IMR-90 (cell line): ENCODE measurements at regions not wholly inside any gene's neighbourhood (a gene's known extent, or its start where the extent isn't known, plus 50 kb on each side); places are given as distances from the start of the nearest gene placed in this dataset.

Experiments used
- ATAC-seq: fragments of 200-7000 bp; cut with Tn5 transposase; 2 replicates; pipeline ENCODE4 v1.9.1; 2020; ENCODE audit warnings: low read depth, mild to moderate bottlenecking, moderate library complexity
- BruUV-seq: library from RNA; stranded (reverse); fragments of 400-500 nt; replicated peaks from 2 replicates; lab custom pipeline; 2021; lab: Mats Ljungman, UMichigan
- CTCF ChIA-PET: fragments of 300-600 bp; formaldehyde crosslinking; extraction: SDS; loops from one replicate; lab custom pipeline; 2021; ENCODE audit warnings: antibody characterized with exemption; lab: Yijun Ruan, JAX
- POLR2A ChIA-PET: fragments of 300-600 bp; sonication (Branson Sonifier 250); formaldehyde crosslinking; loops from one replicate; lab custom pipeline; 2022; ENCODE audit warnings: antibody characterized with exemption; ENCODE audit not compliant: unreplicated experiment; lab: Charles Lee
- DNase-seq: peaks from one replicate; pipeline ENCODE4 v3.0.0; 2013
- H2AFZ ChIP-seq: replicated peaks from 2 replicates; pipeline ENCODE3; 2013; ENCODE audit warnings: low read length, mild to moderate bottlenecking; ENCODE audit not compliant: poor library complexity
- H2AK5ac ChIP-seq: 2 replicates; pipeline ENCODE4 v1.6.1; 2013; ENCODE audit warnings: low read depth, low read length, inconsistent platforms
- H2AK9ac ChIP-seq: replicated peaks from 2 replicates; pipeline ENCODE3; 2013; ENCODE audit warnings: mild to moderate bottlenecking, low read depth, low read length, moderate library complexity; ENCODE audit not compliant: poor library complexity
- H2BK120ac ChIP-seq: 2 replicates; pipeline ENCODE4 v1.6.1; 2013; ENCODE audit warnings: low read depth, low read length, inconsistent platforms
- H2BK15ac ChIP-seq: 3 replicates; pipeline ENCODE4 v1.6.1; 2013; ENCODE audit warnings: low read depth, low read length, inconsistent platforms
- H2BK20ac ChIP-seq: 2 replicates; pipeline ENCODE4 v1.6.1; 2013; ENCODE audit warnings: low read depth, mild to moderate bottlenecking, inconsistent platforms, low read length, moderate library complexity
- H2BK5ac ChIP-seq: 2 replicates; pipeline ENCODE4 v1.6.1; 2013; ENCODE audit warnings: mild to moderate bottlenecking, low read depth, low read length, inconsistent platforms; ENCODE audit not compliant: poor library complexity, severe bottlenecking
- H3K14ac ChIP-seq: replicated peaks from 2 replicates; pipeline ENCODE4 v1.6.1; 2013; ENCODE audit warnings: low read depth, low read length, inconsistent platforms
- H3K18ac ChIP-seq: 2 replicates; pipeline ENCODE4 v1.6.1; 2013; ENCODE audit warnings: low read depth, low read length, control low read depth
- H3K23ac ChIP-seq: 2 replicates; pipeline ENCODE4 v1.6.1; 2013; ENCODE audit warnings: low read depth, low read length, inconsistent platforms
- H3K27ac ChIP-seq: 2 replicates; pipeline ENCODE4 v1.5.1; 2013; ENCODE audit warnings: mild to moderate bottlenecking, control low read depth, low read length; ENCODE audit not compliant: insufficient read depth
- H3K27me3 ChIP-seq: 2 replicates; pipeline ENCODE4 v1.6.1; 2013; ENCODE audit warnings: low read length; ENCODE audit not compliant: control insufficient read depth, insufficient read depth
- H3K36me3 ChIP-seq: 2 replicates; pipeline ENCODE4 v1.6.1; 2013; ENCODE audit warnings: low read length, mixed read lengths; ENCODE audit not compliant: control insufficient read depth, insufficient read depth
- H3K4ac ChIP-seq: 2 replicates; pipeline ENCODE4 v1.6.1; 2013; ENCODE audit warnings: low read depth, low read length, inconsistent platforms
- H3K4me1 ChIP-seq: 2 replicates; pipeline ENCODE4 v1.6.1; 2013; ENCODE audit warnings: low read length, mixed read lengths; ENCODE audit not compliant: control insufficient read depth, insufficient read depth
- H3K4me2 ChIP-seq: 2 replicates; pipeline ENCODE4 v1.6.1; 2013; ENCODE audit warnings: low read depth, mild to moderate bottlenecking, control low read depth, low read length, moderate library complexity
- H3K4me3 ChIP-seq: 2 replicates; pipeline ENCODE4 v1.5.1; 2013; ENCODE audit warnings: low read depth, mild to moderate bottlenecking, control low read depth, low read length, moderate library complexity; ENCODE audit not compliant: insufficient read depth
- H3K56ac ChIP-seq: 2 replicates; pipeline ENCODE4 v1.6.1; 2013; ENCODE audit warnings: low read length, inconsistent platforms; ENCODE audit not compliant: insufficient read depth; ENCODE audit errors: extremely low read depth
- H3K79me1 ChIP-seq, 2 experiments: 2 replicates each; pipeline ENCODE4 v1.6.1; 2013; ENCODE audit warnings: low read length in 2 of 2, inconsistent platforms in 1 of 2, low read depth in 1 of 2
- H3K9ac ChIP-seq: 2 replicates; pipeline ENCODE4 v1.6.1; 2013; ENCODE audit warnings: low read depth, low read length, control low read depth
- H3K9me1 ChIP-seq: 2 replicates; pipeline ENCODE4 v1.6.1; 2013; ENCODE audit warnings: low read length, inconsistent platforms; ENCODE audit not compliant: insufficient read depth
- H3K9me3 ChIP-seq: 2 replicates; pipeline ENCODE4 v1.6.1; 2013; ENCODE audit warnings: low read length; ENCODE audit not compliant: control insufficient read depth, insufficient read depth
- H4K20me1 ChIP-seq: 2 replicates; pipeline ENCODE4 v1.6.1; 2013; ENCODE audit warnings: low read length, inconsistent platforms; ENCODE audit not compliant: insufficient read depth
- H4K5ac ChIP-seq: 2 replicates; pipeline ENCODE4 v1.6.1; 2013; ENCODE audit warnings: mild to moderate bottlenecking, low read depth, low read length, control low read depth
- H4K8ac ChIP-seq, 2 experiments: 2 replicates each; pipeline ENCODE4 v1.6.1; 2013; ENCODE audit warnings: low read depth in 2 of 2, low read length in 2 of 2, control low read depth in 1 of 2, inconsistent platforms in 1 of 2
- H4K91ac ChIP-seq: 2 replicates; pipeline ENCODE4 v1.6.1; 2013; ENCODE audit warnings: low read depth, low read length, inconsistent platforms; ENCODE audit not compliant: insufficient read depth
- BHLHE40 ChIP-seq: fragments of 150-350 bp; IDR thresholded peaks from 2 replicates; pipeline ENCODE4 v1.6.1; 2016; ENCODE audit warnings: mild to moderate bottlenecking, low read depth, low read length
- CEBPB ChIP-seq: IDR thresholded peaks from 2 replicates; pipeline ENCODE4 v1.6.1; 2012; ENCODE audit warnings: low read depth, low read length, improper control_type of control experiment
- CHD1 ChIP-seq: IDR thresholded peaks from 2 replicates; pipeline ENCODE4 v1.6.1; 2012; ENCODE audit warnings: low read depth, low read length, improper control_type of control experiment
- FOS ChIP-seq: fragments of 150-350 bp; IDR thresholded peaks from 2 replicates; pipeline ENCODE4 v1.6.1; 2016; ENCODE audit warnings: low read depth, low read length
- MAFK ChIP-seq: IDR thresholded peaks from 2 replicates; pipeline ENCODE4 v1.6.1; 2012; ENCODE audit warnings: low read depth, low read length, improper control_type of control experiment
- MAZ ChIP-seq: IDR thresholded peaks from 2 replicates; pipeline ENCODE4 v1.6.1; 2012; ENCODE audit warnings: low read depth, mild to moderate bottlenecking, low read length, improper control_type of control experiment, moderate library complexity, borderline replicate concordance
- NFE2L2 ChIP-seq: fragments of 150-350 bp; IDR thresholded peaks from 2 replicates; pipeline ENCODE4 v1.6.1; 2016; ENCODE audit warnings: low read depth, mild to moderate bottlenecking, low read length
- RCOR1 ChIP-seq: IDR thresholded peaks from 2 replicates; pipeline ENCODE4 v1.6.1; 2012; ENCODE audit warnings: mild to moderate bottlenecking, low read length, improper control_type of control experiment; ENCODE audit not compliant: insufficient replicate concordance
- SMC3 ChIP-seq: fragments of 150-350 bp; IDR thresholded peaks from 2 replicates; pipeline ENCODE4 v1.6.1; 2016; ENCODE audit warnings: low read depth, mild to moderate bottlenecking, antibody characterized with exemption, low read length, moderate library complexity
- WGBS, 2 experiments: methylation state at CpG; one replicate each; pipeline versions ENCODE4 v1.1.5 to v1.1.7; 2013; ENCODE audit warnings: missing lambda C conversion rate in 2 of 2; ENCODE audit not compliant: insufficient read length in 1 of 2; ENCODE audit errors: extremely low coverage in 2 of 2; 5-methylcytosine and 5-hydroxymethylcytosine counted together
- dilution Hi-C: fragments of 300-500 bp; cut with HindIII; formaldehyde crosslinking; loops from one replicate; pipeline ENCODE4 v1.14.3; 2018; ENCODE audit warnings: low sequenced_read_pairs; ENCODE audit not compliant: unreplicated experiment
- in situ Hi-C: fragments of 300-500 bp; cut with MboI; formaldehyde crosslinking; loops from 3 replicates; pipeline ENCODE4 v1.14.3; 2019; ENCODE audit warnings: low sequenced_read_pairs, inconsistent platforms, mixed read lengths
- intact Hi-C: fragments of 100-400 bp; cut with micrococcal nuclease; formaldehyde crosslinking; loops from 2 replicates; pipeline ENCODE4 v1.10.0; 2022
- TF ChIP-seq, protein P1 (sequence below): fragments of 150-350 bp; IDR thresholded peaks from 2 replicates; pipeline ENCODE4 v1.6.1; 2016; ENCODE audit warnings: low read depth, mild to moderate bottlenecking, low read length, moderate library complexity, borderline replicate concordance
- TF ChIP-seq, protein P2 (sequence below): conservative IDR thresholded peaks from 2 replicates; pipeline ENCODE4 v1.5.1; 2012; ENCODE audit warnings: mild to moderate bottlenecking, low read depth, low read length, improper control_type of control experiment
- TF ChIP-seq, protein P3 (sequence below): fragments of 150-350 bp; IDR thresholded peaks from 2 replicates; pipeline ENCODE4 v1.6.1; 2017; ENCODE audit warnings: mild to moderate bottlenecking, antibody characterized with exemption, low read length, low read depth

DNA sequence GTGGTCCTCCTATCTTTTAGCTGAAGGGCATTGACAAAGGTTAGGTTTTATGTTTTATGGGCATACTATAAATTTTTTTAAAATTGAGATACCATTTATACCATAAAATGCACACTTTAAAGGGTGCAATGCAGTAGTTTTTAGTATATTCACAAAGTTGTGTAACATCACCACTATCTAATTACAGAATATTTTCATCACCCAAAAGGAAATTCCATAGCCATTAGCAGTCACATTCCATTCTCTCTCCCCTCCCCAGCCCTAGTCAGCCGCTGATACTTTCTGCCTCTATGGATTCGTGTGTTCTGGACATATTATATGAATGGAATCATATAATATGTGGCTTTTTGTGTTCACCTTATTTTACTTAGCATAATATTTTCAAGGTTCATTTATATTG lies 135.8 kb upstream of the B3GALT2 start:
- no TSS peak for BruUV-seq
- H3K36me3 ChIP-seq, result no peaks in the 10 kb centered on the region
- ATAC-seq (peak; percentile 92), DNase-seq (peak; percentile 84)
- TF ChIP-seq NFE2L2 (no peak), MAZ (no peak), RCOR1 (no peak), CHD1 (no peak), FOS (peak; percentile 39; the same call in 1 of the 2 replicates), CEBPB (peak; percentile 90), BHLHE40 (no peak), MAFK (no peak), SMC3 (no peak)
- TF ChIP-seq, protein P1, sequence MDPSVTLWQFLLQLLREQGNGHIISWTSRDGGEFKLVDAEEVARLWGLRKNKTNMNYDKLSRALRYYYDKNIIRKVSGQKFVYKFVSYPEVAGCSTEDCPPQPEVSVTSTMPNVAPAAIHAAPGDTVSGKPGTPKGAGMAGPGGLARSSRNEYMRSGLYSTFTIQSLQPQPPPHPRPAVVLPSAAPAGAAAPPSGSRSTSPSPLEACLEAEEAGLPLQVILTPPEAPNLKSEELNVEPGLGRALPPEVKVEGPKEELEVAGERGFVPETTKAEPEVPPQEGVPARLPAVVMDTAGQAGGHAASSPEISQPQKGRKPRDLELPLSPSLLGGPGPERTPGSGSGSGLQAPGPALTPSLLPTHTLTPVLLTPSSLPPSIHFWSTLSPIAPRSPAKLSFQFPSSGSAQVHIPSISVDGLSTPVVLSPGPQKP, result no peak
- TF ChIP-seq, protein P2, sequence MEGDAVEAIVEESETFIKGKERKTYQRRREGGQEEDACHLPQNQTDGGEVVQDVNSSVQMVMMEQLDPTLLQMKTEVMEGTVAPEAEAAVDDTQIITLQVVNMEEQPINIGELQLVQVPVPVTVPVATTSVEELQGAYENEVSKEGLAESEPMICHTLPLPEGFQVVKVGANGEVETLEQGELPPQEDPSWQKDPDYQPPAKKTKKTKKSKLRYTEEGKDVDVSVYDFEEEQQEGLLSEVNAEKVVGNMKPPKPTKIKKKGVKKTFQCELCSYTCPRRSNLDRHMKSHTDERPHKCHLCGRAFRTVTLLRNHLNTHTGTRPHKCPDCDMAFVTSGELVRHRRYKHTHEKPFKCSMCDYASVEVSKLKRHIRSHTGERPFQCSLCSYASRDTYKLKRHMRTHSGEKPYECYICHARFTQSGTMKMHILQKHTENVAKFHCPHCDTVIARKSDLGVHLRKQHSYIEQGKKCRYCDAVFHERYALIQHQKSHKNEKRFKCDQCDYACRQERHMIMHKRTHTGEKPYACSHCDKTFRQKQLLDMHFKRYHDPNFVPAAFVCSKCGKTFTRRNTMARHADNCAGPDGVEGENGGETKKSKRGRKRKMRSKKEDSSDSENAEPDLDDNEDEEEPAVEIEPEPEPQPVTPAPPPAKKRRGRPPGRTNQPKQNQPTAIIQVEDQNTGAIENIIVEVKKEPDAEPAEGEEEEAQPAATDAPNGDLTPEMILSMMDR, result no peak
- TF ChIP-seq, protein P3, sequence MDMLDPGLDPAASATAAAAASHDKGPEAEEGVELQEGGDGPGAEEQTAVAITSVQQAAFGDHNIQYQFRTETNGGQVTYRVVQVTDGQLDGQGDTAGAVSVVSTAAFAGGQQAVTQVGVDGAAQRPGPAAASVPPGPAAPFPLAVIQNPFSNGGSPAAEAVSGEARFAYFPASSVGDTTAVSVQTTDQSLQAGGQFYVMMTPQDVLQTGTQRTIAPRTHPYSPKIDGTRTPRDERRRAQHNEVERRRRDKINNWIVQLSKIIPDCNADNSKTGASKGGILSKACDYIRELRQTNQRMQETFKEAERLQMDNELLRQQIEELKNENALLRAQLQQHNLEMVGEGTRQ, result no peak
- ChIA-PET POLR2A (no interaction called here), CTCF (no interaction called here)
- peak overlapping the region; percentile 82; the same call in 1 of the 2 replicates for H2AK5ac ChIP-seq
- H2AK9ac ChIP-seq, result no peak overlapping the region
- no peak overlapping the region for H3K4me3 ChIP-seq
- H3K18ac ChIP-seq, result peak overlapping the region; percentile 99
- peak overlapping the region; percentile 95 for H2BK120ac ChIP-seq
- H3K9me1 ChIP-seq, result no peaks in the 10 kb centered on the region
- no CpG with 5 or more reads among the region's 2 CpGs for WGBS, 2 experiments
- H4K91ac ChIP-seq, result peak overlapping the region; percentile 96
- peak overlapping the region; percentile 81 for H3K56ac ChIP-seq
- no peak overlapping the region for H2AFZ ChIP-seq
- peak overlapping the region; percentile 86 to 94 for H4K8ac ChIP-seq
- H4K5ac ChIP-seq, result peak overlapping the region; percentile 90; the same call in 1 of the 2 replicates
- H2BK5ac ChIP-seq, result peak overlapping the region; percentile 100
- no peaks in the 10 kb centered on the region for H3K27me3 ChIP-seq
- H3K9me3 ChIP-seq, result peaks cover 6% of the 10 kb centered on the region; the same call in 1 of the 2 replicates
- no peaks in the 10 kb centered on the region for H4K20me1 ChIP-seq
- peaks cover 6% of the 10 kb centered on the region; the same call in 1 of the 2 replicates for H3K4me1 ChIP-seq
- in situ Hi-C loops (no loop called here), dilution Hi-C loops (no loop called here), intact Hi-C loops (no loop called here)
- H3K79me1 ChIP-seq, result no peaks in the 10 kb centered on the region
- H3K4ac ChIP-seq, result peak overlapping the region; percentile 87; the same call in 1 of the 2 replicates
- H2BK15ac ChIP-seq, result peak overlapping the region; percentile 92; the same call in 2 of the 3 replicates
- no peak overlapping the region for H3K9ac ChIP-seq
- peak overlapping the region; percentile 62 for H3K14ac ChIP-seq
- peak overlapping the region; percentile 27; the same call in 1 of the 2 replicates for H3K23ac ChIP-seq
- peak overlapping the region; percentile 20; the same call in 1 of the 2 replicates for H3K4me2 ChIP-seq
- peak overlapping the region; percentile 89 for H2BK20ac ChIP-seq
- H3K27ac ChIP-seq, result peak overlapping the region; percentile 88
